ENCODE measurements at regions not wholly inside any gene's neighbourhood (a gene's known extent, or its start where the extent isn't known, plus 50 kb on each side); places are given as distances from the start of the nearest gene placed in this dataset.

- TF ChIP-seq, protein P1, sequence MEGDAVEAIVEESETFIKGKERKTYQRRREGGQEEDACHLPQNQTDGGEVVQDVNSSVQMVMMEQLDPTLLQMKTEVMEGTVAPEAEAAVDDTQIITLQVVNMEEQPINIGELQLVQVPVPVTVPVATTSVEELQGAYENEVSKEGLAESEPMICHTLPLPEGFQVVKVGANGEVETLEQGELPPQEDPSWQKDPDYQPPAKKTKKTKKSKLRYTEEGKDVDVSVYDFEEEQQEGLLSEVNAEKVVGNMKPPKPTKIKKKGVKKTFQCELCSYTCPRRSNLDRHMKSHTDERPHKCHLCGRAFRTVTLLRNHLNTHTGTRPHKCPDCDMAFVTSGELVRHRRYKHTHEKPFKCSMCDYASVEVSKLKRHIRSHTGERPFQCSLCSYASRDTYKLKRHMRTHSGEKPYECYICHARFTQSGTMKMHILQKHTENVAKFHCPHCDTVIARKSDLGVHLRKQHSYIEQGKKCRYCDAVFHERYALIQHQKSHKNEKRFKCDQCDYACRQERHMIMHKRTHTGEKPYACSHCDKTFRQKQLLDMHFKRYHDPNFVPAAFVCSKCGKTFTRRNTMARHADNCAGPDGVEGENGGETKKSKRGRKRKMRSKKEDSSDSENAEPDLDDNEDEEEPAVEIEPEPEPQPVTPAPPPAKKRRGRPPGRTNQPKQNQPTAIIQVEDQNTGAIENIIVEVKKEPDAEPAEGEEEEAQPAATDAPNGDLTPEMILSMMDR (IDR thresholded peaks at IDR 0.05), result no peak
- no peak for TF ChIP-seq POLR2A (IDR thresholded peaks at IDR 0.05)
Measured at GRCh38 chr2:76556018-76556417, 845.3 kb upstream of the GCFC2 start.

Measured in right lobe of liver (tissue), 4 donors.